ENCODE measurements at regions not wholly inside any gene's neighbourhood (a gene's known extent, or its start where the extent isn't known, plus 50 kb on each side); places are given as distances from the start of the nearest gene placed in this dataset.

DNA sequence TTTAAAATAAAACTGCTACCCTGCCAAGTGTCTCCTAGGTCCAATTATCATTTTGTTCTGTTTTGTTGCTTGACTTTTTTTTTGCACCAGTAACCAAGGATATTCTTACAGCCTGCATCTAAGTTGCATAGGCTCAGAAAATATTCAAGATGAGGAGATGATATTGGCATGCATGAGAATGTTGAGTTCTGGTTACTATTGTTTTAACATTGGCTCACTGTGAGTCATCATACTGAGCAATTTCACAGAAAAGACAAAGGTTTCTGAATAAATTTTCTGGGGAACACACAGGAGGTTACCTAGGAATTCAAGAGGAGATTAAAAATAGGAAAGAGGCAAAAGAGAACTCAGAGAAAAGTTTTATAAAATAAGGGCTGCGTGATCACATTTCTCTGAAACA lies 84.8 kb upstream of the POU3F3 start:
- TF ChIP-seq, protein P1, sequence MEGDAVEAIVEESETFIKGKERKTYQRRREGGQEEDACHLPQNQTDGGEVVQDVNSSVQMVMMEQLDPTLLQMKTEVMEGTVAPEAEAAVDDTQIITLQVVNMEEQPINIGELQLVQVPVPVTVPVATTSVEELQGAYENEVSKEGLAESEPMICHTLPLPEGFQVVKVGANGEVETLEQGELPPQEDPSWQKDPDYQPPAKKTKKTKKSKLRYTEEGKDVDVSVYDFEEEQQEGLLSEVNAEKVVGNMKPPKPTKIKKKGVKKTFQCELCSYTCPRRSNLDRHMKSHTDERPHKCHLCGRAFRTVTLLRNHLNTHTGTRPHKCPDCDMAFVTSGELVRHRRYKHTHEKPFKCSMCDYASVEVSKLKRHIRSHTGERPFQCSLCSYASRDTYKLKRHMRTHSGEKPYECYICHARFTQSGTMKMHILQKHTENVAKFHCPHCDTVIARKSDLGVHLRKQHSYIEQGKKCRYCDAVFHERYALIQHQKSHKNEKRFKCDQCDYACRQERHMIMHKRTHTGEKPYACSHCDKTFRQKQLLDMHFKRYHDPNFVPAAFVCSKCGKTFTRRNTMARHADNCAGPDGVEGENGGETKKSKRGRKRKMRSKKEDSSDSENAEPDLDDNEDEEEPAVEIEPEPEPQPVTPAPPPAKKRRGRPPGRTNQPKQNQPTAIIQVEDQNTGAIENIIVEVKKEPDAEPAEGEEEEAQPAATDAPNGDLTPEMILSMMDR (conservative IDR thresholded peaks at IDR 0.05 in 1 of 2, IDR thresholded peaks at IDR 0.05 in 1 of 2; ENCODE audit: extremely low read depth in 1 of 2, insufficient read depth in 1 of 2, low read depth in 1 of 2, low read length in 2 of 2): no peak
- no peak for TF ChIP-seq EZH2 (IDR thresholded peaks at IDR 0.05; ENCODE audit: borderline replicate concordance, low read length)

Measured in mammary epithelial cell (primary cell).